OCI-LY1 (cell line): ENCODE measurements at regions not wholly inside any gene's neighbourhood (a gene's known extent, or its start where the extent isn't known, plus 50 kb on each side); places are given as distances from the start of the nearest gene placed in this dataset.

Source experiments
- CTCF ChIP-seq: fragments of 200-600 bp; sonication (generic), shearing (Covaris generic); IDR thresholded peaks from 2 replicates; pipeline ENCODE4 v1.5.1; 2017; ENCODE audit warnings: mild to moderate bottlenecking, antibody characterized with exemption, low read length, moderate library complexity, mixed read lengths
- EZH2 ChIP-seq: fragments of 200-600 bp; sonication (generic), shearing (Covaris generic); IDR thresholded peaks from 2 replicates; pipeline ENCODE4 v1.8.0; 2017; ENCODE audit warnings: borderline replicate concordance, mixed run types, mild to moderate bottlenecking, antibody characterized with exemption, low read length, moderate library complexity, mixed read lengths

GRCh38 chr20:24850176-24850575 lies 98.9 kb upstream of the CST7 start:
- no peak for TF ChIP-seq CTCF
- no peak for TF ChIP-seq EZH2
